A673 (cell line): ENCODE measurements at regions not wholly inside any gene's neighbourhood (a gene's known extent, or its start where the extent isn't known, plus 50 kb on each side); places are given as distances from the start of the nearest gene placed in this dataset.

Experiments used
- CTCF ChIP-seq: fragments of 300-800, 200-600 bp; sonication (generic); conservative IDR thresholded peaks from 2 replicates; pipeline ENCODE4 v1.5.1; 2017; ENCODE audit warnings: low read depth, mild to moderate bottlenecking, antibody characterized with exemption, low read length, moderate library complexity, mixed read lengths
- EZH2 ChIP-seq: fragments of 200-600 bp; sonication (generic); IDR thresholded peaks from 2 replicates; pipeline ENCODE4 v1.6.1; 2017; ENCODE audit warnings: borderline replicate concordance, low read depth, mild to moderate bottlenecking, mixed read lengths, antibody characterized with exemption, low read length; ENCODE audit not compliant: poor library complexity, severe bottlenecking

GRCh38 chrX:9414416-9414815 is 50.4 kb upstream of the TBL1X start:
- no peak for TF ChIP-seq CTCF
- no peak for TF ChIP-seq EZH2
